C1 segment of cervical spinal cord (tissue), 14 donors: ENCODE measurements at regions not wholly inside any gene's neighbourhood (a gene's known extent, or its start where the extent isn't known, plus 50 kb on each side); places are given as distances from the start of the nearest gene placed in this dataset.

Experiments
- DNase-seq, 14 donors: peaks; one replicate each; lab custom pipeline; 2025; lab: John Stamatoyannopoulos, UW

GRCh38 chr12:67489007-67489406 is 159.5 kb upstream of the DYRK2 start:
- no peak for DNase-seq

GRCh38 chr12:67496581-67496980 is 152.0 kb upstream of the DYRK2 start:
- no peak for DNase-seq

- DNase-seq = no peak
Observed at GRCh38 chr12:67498991-67499390, 149.6 kb upstream of the DYRK2 start.

- no peak for DNase-seq
Observed at GRCh38 chr12:67501362-67501761, 147.2 kb upstream of the DYRK2 start.

- DNase-seq = no peak
Observed at GRCh38 chr12:67504026-67504425, 144.5 kb upstream of the DYRK2 start.

- DNase-seq = no peak
Observed at GRCh38 chr12:67506739-67507138, 141.8 kb upstream of the DYRK2 start.

- DNase-seq = no peak
Observed at GRCh38 chr12:67508830-67509229, 139.7 kb upstream of the DYRK2 start.

GRCh38 chr12:67509666-67510386 is 138.7 kb upstream of the DYRK2 start:
- DNase-seq = no peak

GRCh38 chr12:67512061-67512460 is 136.5 kb upstream of the DYRK2 start:
- DNase-seq = no peak

GRCh38 chr12:67514502-67514901 is 134.0 kb upstream of the DYRK2 start:
- no peak for DNase-seq

GRCh38 chr12:67515679-67516340 is 132.7 kb upstream of the DYRK2 start:
- DNase-seq = no peak

GRCh38 chr12:67517181-67517887 is 131.2 kb upstream of the DYRK2 start:
- peak in 4 of 14 donors; percentile 1 to 32 (median 9) for DNase-seq

- DNase-seq = peak in 2 of 14 donors; percentile 17 to 74
Observed at GRCh38 chr12:67519484-67520433, 128.8 kb upstream of the DYRK2 start.

GRCh38 chr12:67520606-67521005 is 127.9 kb upstream of the DYRK2 start:
- DNase-seq = no peak

GRCh38 chr12:67522222-67522621 is 126.3 kb upstream of the DYRK2 start:
- no peak for DNase-seq

- DNase-seq = no peak
Observed at GRCh38 chr12:67523538-67523937, 125.0 kb upstream of the DYRK2 start.

- DNase-seq = no peak
Observed at GRCh38 chr12:67524861-67525616, 123.5 kb upstream of the DYRK2 start.

GRCh38 chr12:67525617-67525884 is 123.0 kb upstream of the DYRK2 start:
- DNase-seq = no peak

GRCh38 chr12:67526129-67526528 is 122.4 kb upstream of the DYRK2 start:
- DNase-seq = no peak

GRCh38 chr12:67531051-67531450 is 117.5 kb upstream of the DYRK2 start:
- no peak for DNase-seq

GRCh38 chr12:67531501-67531900 is 117.0 kb upstream of the DYRK2 start:
- DNase-seq = no peak
